HUDEP-2 (cell line): ENCODE measurements at regions not wholly inside any gene's neighbourhood (a gene's known extent, or its start where the extent isn't known, plus 50 kb on each side); places are given as distances from the start of the nearest gene placed in this dataset.

ENCODE experiments used
- DNase-seq, 76 experiments: peaks; one replicate each; lab custom pipeline; 2025; ENCODE audit not compliant: unreplicated experiment in 76 of 76; lab: John Stamatoyannopoulos, UW

GRCh38 chr7:25031007-25031406 is 51.0 kb upstream of the OSBPL3 start:
- no peak for DNase-seq
